ENCODE measurements at regions not wholly inside any gene's neighbourhood (a gene's known extent, or its start where the extent isn't known, plus 50 kb on each side); places are given as distances from the start of the nearest gene placed in this dataset.

GRCh38 chr16:25544294-25544693 lies 147.5 kb upstream of the HS3ST4 start:
- no peak for TF ChIP-seq TCF7 (IDR thresholded peaks at IDR 0.05; ENCODE audit: borderline replicate concordance)
- TF ChIP-seq SIX5 (IDR thresholded peaks at IDR 0.05; ENCODE audit: low read depth, low read length, severe bottlenecking), result no peak
- no peak for TF ChIP-seq FOXK2 (IDR thresholded peaks at IDR 0.05)
- TF ChIP-seq HDGF (IDR thresholded peaks at IDR 0.05), result no peak

Data from GM12878 (cell line).